ENCODE measurements at regions not wholly inside any gene's neighbourhood (a gene's known extent, or its start where the extent isn't known, plus 50 kb on each side); places are given as distances from the start of the nearest gene placed in this dataset.
"Not testable (repeated sequence)": the region's sequence is repeated elsewhere in the genome, so short reads cannot be mapped to it uniquely, and the experiment has no call there.

DNA sequence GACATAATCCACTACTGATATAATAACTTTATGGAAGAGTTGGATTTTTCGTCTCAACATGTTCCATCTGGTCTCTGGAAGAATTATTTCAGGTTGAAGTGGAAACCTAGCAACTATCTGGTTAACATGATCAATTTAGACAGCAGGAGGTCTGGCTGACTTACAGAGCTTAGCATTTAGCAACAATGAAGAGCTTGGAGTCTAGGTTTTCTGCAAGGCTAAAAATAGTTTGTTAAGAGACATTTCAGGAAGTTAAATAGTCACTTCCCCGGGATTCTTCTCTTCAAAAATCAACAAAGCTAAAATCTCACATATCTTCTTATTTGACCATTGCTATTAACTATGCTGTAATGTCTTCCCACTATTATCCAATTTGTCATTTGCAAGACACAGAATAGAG, 418.6 kb upstream of the DIPK2B start:
- FAIRE-seq = no peak
- DNase-seq (ENCODE audit: low spot score) = no peak

DNA sequence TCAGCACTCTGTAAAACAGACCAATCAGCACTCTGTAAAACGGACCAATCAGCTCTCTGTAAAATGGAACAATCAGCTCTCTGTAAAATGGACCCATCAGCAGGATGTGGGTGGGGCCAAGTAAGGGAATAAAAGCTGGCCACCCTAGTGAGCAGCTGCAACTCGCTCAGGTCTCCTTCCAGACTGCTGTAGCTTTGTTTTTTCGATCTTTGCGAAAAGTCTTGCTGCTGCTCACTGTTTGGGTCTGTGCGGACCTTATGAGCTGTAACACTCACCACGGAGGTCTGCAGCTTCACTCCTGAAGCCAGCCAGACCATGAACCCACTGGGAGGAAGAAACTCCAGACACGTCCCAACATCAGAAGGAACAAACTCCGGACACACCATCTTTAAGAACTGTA, 414.9 kb upstream of the DIPK2B start:
- FAIRE-seq; DNase-seq (ENCODE audit: low spot score): not testable (repeated sequence)

DNA sequence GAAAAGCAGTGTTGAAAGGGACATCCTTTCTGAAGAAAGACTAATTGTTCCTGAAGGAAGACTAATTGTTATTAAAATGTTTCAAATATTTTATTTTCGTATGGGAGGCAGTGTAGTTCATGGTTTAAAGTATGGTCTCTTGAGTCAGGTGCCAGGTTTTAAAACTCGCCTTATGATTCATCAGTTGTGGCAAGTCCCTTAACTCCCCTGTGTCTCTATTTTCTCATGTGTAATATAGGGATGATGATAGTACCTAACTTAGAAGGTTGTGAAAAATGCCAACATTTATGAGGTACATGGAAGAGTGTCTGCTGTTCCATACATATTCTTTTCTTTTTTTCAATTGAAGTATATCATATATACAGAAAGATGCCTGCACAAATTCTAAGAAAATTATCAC, 414.2 kb upstream of the DIPK2B start:
- no peak for FAIRE-seq
- no peak for DNase-seq (ENCODE audit: low spot score)

DNA sequence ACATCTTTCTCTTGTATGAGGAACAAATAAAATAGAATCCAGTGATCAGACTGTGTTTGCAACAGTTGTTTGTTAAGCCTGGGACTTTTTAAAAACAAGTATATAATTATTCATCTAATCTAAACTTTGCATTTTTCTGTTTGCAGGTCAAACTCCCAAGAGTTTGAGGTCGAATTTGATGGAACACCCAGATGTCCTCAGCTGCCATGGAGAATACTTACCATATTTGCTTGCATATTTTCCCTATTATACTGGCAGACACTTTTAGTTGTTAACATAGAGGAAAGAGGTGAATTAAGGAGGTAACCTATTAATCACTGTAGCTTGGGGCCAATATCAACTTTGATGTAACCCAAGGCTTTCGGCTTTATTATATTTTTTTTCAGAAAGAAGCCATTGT, 401.5 kb upstream of the DIPK2B start:
- no peak for FAIRE-seq

DNA sequence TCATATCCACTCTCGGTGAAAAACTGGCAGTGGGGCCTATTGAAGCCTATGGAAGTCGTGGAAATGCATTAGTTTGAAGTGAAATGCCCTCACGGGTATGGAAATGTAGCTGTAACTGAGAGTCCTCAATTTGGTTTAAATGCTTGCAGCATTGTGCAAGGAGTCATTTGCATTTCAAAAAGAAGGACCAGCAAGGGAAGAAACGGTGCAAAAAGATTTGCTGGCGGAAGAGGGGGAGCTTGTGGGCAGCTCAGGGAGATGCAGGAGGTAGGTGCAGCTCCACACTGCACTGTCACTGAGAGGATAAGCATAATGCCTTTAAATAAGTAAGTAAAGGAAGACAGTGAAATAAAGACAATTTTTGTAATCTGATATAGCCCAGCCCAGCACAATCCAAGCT, 400.4 kb upstream of the DIPK2B start:
- FAIRE-seq (no peak), DNase-seq (ENCODE audit: low spot score) (no peak)

More for the DNA sequence above, 401.5 kb upstream of the DIPK2B start:
- DNase-seq (ENCODE audit: low spot score) = no peak

DNA sequence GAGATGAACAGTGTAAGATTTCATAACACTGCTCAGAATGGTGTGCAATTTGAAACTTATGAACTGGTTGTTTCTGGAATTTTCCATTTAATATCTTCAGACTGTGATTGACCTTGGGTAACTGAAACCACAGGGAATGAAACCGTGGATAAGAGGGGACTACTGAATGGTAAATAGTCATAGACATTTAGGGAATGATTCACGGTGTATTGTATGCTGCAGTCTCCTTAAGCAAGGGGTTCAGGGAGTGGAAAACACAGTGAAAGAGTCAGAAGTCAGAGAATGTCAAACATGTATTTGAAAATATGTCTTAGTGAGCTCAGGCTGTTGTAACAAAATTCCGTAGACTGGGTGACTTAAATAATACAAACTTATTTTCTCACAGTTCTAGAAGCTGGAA, 398.2 kb upstream of the DIPK2B start:
- no peak for DNase-seq (ENCODE audit: low spot score)
- FAIRE-seq = no peak

DNA sequence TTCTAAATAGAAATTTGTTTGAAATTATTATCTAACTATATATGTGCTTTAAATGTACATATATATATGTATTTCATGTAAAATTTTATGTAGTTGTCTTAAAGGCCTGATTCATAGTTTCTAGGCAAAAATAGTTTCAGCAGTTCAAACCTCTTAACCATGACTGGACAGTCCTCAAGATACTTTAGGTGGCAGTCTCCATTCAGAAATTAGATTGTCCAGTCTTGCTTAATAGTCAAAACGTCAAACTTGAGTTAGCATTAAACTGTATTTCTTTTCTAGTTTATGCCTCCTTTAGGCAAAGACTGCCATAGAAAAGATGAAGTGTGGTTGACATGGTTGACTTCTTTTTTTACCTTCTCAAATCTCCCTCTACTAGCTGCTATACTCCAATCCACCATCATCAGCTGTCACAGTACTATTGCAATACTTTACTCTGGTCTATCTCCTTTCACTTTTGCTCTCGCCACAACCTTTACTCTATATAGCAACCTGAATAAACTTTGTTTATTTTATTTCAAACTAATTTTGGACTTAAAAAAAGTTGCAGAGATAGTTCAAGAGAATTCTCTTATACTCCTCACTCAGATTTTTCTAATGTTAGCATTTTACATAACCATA, 395.6 kb upstream of the DIPK2B start:
- no peak for FAIRE-seq
- no peak for DNase-seq (ENCODE audit: low spot score)

DNA sequence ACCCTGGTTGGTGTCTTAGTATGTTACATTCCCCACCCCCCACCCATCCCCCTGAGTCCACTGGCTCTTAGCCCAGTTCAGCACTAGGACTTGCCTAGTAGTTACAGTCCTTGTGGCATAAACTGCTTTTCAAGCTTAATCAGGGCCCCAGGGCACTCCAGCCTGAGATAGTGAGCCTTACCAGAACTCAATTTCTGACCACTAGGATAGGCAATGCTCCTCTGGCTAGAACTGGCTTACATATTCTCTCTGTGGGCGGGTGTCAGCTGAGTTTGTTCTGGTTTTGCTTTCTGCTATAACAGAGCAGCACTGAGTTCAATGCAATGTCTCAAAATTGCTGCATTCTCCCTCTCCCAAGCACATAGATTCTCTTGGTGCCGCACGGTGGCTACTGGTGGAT, 391.4 kb upstream of the DIPK2B start:
- FAIRE-seq = no peak
- DNase-seq (ENCODE audit: low spot score) = no peak

DNA sequence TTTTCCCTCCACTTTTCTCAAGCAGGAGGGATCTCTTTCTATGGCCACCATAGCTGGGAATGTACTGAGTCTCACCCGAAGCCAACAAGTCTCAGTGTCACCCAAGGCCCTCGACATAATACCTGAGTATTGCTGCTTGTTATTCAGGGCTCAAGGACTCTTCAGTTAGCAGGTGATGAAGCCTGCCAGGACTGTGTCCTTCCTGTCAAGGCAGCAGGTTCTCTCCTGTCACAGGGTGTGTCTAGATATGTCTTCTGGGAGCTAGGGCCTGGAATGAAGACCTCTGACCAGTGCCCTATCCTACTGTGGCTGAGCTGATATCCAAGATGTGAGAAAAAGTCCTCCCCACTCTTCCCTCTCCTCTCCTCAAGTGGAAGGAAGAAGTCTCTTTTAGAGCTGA, 391.0 kb upstream of the DIPK2B start:
- FAIRE-seq (no peak), DNase-seq (ENCODE audit: low spot score) (no peak)

DNA sequence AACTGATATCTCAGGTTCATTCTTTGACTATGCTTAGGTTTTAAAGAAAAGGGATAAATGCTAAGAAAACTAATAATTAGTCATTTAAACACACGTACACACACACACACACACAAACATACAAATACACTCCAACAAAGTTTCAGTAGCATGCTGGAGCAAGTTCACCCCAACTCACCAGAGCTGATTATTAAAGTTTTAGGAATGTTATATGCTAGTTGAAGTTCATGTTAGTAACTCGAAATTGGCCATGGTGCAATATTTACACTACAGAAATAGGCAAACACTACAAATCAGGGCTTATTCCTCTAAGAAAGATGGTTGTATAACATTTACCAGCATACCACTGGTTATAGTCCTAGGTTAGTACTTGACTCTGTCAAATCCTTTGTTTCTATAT, 384.0 kb upstream of the DIPK2B start:
- FAIRE-seq (no peak), DNase-seq (ENCODE audit: low spot score) (no peak)

DNA sequence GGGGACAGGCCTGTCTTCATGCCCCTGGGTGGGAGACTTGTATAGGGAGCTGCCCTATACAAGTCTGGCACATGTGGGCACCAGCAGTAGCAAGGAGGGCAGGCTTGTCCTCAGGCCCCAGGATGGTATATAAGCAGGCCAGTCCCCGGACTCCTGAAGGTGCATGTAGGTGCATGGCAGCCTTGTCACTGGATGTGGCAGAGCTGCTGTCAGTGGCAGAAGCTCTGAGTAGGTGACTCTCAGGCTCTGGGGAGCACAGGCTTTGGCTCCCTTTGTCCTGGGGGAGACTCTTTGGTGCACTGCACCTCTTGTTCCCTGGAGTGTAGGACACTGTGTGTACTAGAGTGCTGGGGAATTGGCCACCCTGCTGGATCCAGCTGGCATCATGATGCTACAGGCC, 376.7 kb upstream of the DIPK2B start:
- FAIRE-seq (no peak), DNase-seq (ENCODE audit: low spot score) (no peak)

DNA sequence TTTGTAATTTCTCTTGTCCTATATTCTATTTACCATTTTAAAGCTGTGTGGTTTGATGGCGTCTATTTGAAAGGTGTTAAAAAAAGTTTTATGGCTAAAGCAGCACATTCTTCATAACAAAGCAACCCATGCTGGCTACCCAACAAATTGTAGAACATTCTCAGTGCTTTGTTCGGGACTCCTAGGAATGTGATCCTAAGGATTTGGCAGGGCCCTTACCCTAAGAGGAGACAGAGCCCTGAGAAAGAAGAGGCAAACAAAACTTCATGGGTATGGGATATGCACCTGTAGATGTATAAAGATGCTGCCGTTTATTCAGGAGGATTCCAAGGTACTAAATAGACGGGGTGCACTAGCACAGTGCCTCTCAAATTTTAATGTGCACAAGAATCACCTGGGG, 370.8 kb upstream of the DIPK2B start:
- no peak for FAIRE-seq
- no peak for DNase-seq (ENCODE audit: low spot score)

DNA sequence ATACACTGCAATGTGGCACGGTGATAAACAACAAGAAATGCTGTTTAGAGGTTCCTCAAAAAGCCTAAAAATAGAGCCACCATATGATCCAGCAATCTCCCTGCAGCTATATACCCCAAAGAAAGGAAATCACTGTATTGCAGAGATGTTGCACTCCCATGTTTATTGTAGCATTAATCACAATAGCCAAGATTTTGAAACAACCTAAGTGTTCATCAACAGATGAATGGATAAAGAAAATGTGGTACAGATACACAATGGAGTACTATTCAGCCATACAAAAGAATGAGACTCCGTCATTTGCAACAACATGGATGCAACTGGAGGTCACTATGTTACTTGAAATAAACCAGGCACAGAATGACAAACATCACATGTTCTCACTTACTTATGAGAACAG, 365.8 kb upstream of the DIPK2B start:
- FAIRE-seq (no peak), DNase-seq (ENCODE audit: low spot score) (no peak)

DNA sequence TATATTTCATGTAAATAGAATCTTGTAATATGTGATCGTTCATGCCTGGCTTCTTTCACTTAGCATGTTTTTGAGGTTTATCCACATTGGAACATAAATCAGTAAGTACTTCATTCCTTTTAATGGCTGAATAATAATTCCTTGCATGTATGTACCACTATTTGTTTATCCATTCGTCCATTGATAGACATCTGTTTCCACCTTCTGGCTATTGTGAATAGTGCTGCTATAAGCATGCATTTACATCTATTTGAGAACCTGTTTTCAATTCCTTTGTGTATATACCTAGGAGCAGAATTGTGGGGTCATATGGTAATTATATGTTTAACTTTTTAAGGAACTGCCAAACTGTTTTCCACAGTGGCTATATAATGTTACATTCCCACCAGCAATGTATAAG, 356.7 kb upstream of the DIPK2B start:
- FAIRE-seq (no peak), DNase-seq (ENCODE audit: low spot score) (no peak)

DNA sequence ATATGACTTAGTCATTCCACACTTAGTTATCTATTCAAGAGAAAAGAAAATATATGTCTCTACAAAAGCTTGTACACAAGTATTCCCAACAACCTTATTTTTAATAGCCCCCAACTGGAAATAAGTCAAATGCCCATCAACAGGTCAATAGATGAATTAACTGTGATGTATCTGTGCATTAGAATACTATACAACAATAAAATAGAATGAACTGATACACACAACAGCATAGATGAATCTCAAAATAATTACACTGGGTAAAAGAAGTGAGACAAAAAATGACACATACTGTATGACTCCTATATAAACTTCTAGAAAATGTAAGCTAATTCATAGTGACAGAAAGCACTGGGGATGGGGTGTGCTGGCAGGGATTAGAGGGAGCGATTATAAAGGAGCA, 354.1 kb upstream of the DIPK2B start:
- FAIRE-seq (no peak), DNase-seq (ENCODE audit: low spot score) (no peak)

DNA sequence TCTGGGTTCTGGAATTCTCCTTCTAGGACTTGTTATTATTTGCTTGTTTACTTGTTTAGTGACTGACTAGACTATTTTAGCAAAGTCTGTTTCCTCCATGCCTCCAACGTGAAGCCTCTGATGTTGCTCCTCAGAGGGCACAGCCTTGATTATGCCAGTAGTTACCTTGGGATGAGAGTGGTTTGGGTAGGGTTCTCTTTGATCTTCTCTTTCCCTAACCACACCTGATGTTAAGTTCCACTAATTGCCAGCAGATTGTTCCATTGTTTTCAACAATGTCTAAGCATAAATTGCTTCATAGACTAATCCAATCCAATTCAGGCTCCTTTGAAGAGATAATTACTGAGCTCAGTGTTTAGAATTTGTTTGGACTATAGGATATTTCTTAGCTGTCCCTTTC, 352.7 kb upstream of the DIPK2B start:
- DNase-seq (ENCODE audit: low spot score) = no peak
- FAIRE-seq = no peak

DNA sequence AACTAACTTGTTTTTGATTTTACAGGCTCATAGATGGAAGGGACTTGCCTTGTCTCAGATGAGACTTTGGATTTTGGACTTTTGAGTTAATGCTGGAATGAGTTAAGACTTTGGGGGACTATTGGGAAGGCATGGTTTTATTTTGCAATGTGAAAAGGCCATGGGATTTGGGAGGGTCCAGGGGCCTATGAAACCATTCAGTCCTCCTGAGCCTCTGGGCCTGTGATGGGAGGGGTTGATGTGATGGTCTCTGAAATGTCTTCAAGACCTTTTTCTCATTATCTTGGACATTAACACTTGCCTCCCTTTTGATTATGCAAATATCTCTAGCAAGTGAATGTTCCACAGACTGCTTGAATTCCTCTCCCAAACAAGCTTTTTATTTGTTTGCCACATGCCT, 346.0 kb upstream of the DIPK2B start:
- not testable (repeated sequence) for DNase-seq (ENCODE audit: low spot score); FAIRE-seq

DNA sequence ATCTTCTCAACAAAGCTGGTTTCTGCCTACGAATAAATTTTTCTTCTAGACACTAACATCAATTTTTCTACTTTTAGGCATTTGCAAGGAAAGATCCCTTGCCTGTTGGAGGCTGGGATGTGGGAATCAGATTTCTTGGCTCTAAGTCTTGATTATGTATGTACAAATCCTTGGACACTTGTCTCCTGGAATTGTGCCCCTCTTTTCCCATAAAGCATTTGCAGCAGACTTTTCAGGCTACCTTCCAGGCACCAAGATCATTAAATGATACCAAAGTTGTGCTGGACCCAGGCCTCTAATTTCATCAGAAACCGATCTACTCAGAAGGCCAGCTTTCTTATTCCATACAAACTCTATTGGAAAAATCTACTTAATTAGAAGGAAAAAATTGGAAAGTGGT, 339.5 kb upstream of the DIPK2B start:
- no peak for DNase-seq (ENCODE audit: low spot score)
- no peak for FAIRE-seq

DNA sequence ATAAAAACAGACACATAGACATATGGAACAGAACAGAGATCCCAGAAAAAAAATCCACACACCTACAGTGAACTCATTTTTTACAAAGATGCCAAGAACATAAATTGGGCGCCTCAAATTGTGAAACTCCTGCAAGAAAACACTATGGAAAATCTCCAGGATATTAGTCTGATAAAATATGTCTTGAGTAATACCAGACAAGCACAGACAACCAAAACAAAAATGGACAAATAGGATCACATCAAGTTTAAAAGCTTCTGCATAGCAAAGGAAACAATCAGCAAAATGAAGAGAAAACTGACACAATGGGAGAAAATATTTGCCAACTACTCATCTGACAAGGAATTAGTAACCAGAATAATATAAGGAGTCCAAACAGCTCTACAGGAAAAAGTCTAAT, 337.3 kb upstream of the DIPK2B start:
- no peak for DNase-seq (ENCODE audit: low spot score)
- no peak for FAIRE-seq

DNA sequence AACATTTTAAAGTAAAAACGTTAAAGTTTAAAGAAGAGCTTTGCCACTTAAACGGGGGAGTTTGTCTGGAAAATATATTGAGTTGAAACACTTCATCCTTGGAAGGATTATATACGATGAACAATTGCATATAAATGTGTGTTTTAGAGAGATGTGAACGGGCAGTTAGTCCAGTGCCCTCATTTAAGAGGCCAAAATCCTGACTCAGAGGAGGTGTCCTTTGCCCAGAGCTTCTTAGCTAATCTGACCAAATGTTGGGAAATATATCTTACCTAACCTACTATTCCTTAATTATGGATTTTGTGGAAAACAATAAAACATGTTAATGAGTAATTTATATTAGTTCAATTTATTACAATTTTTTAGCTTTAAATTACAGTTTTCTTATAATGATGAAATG, 327.2 kb upstream of the DIPK2B start:
- DNase-seq (ENCODE audit: low spot score) (no peak), FAIRE-seq (peak; percentile 71)

DNA sequence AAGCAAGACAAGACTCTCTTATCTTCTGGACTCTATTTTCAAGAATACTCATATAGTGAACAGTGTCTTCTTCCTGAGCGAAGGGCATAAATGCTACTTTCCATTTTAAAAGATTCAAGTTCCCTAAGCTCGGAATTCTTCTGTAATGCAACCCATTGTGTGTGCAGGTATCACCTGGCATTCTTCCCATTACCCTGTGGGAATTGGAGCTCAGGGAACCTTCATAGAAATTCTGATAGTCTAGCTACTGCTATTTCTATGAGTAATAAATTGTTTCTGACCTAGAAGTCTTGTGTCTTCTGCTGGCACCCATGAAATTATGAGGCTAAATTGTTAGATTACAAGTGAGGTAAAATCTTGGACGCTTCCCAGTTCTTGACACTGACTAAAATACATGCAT, 324.1 kb upstream of the DIPK2B start:
- DNase-seq (ENCODE audit: low spot score) (no peak), FAIRE-seq (no peak)

DNA sequence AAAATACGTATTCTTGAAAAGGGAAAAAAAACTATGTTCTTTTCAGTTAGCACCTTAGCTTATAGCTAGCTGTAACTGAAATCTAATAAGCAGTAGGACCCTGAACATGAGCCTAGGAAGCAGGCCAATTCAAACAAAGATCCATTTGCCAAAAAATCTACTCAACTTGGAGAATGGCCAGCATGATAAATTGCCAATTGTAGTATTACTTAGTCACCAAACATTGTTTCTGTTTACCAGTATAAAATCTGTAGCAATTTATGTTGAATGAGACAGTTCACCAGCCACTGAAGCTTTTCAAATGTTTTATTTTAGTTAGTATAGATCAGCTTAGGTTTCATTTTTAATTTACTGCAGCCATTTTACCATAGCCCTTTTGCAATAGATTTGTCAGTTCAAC, 323.6 kb upstream of the DIPK2B start:
- no peak for DNase-seq (ENCODE audit: low spot score)
- no peak for FAIRE-seq

DNA sequence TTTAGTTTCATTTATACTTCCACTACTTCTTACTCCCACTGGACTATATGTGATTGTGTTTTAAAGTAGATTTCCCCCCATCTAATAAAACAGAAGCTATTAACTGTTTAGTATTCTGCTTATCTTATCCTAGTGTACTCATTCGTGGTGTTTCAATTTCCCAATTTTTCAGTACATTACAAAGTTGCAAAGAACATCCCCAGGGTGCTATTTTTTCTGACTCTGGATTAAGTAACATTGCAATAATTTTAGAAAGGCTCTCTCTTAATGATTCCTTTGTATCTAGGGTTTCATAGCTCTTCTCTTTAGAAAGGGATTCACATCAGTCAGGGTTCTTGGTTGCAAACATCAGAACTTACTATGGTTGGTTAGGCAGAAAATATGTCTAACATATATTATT, 317.9 kb upstream of the DIPK2B start:
- DNase-seq (ENCODE audit: low spot score) (no peak), FAIRE-seq (no peak)

All from RCC 7860 (cell line).